ENCODE measurements at regions not wholly inside any gene's neighbourhood (a gene's known extent, or its start where the extent isn't known, plus 50 kb on each side); places are given as distances from the start of the nearest gene placed in this dataset.

DNA sequence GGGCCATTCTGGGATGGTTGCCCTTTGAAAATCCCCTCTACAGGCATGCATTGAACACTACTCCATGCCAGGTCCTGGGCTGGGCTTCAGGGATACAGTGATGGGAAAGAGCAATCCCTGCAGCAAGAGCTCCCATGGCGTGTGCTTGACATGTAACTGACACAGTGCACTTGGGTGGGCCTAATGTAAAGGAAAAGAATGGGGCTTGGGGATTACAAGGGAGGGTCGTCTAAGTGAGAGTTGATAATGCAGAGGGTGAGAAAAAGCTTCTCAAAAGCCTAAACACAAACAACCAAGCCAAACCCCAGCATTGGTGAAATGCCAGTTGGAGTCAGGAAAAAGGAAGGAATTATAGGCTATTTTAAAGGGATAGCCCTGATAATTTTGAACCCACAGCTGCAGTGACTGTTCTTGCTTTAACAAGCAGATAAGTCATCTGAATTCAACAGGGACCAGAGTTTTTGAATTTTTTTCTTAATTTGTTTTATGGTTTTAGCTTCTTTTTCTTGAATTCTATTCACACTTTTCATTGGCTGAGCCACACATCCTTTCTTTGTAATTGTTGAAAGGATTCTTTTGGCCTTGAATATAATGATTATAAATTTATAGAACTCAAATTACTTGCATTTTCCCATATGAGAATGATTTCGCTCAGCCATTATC is 308.7 kb downstream of the LPIN1 start:
- H3K9ac ChIP-seq (replicated peaks; ENCODE audit: extremely low read depth, insufficient read depth, low read length): no peak overlapping the region
- no peak overlapping the region for H2AFZ ChIP-seq (ENCODE audit: low read depth, low read length)
- POLR2A ChIA-PET: no interaction called here
- no peaks in the 10 kb centered on the region for H3K27me3 ChIP-seq (ENCODE audit: control insufficient read depth in 2 of 2, insufficient read depth in 2 of 2, low read length in 2 of 2)
- H3K36me3 ChIP-seq (ENCODE audit: control insufficient read depth in 2 of 2, extremely low read depth in 1 of 2, insufficient read depth in 2 of 2, low read length in 2 of 2): no peaks in the 10 kb centered on the region
- H3K79me2 ChIP-seq (ENCODE audit: control insufficient read depth, insufficient read depth, low read length): no peaks in the 10 kb centered on the region
- no peaks in the 10 kb centered on the region for H3K9me1 ChIP-seq (replicated peaks; ENCODE audit: control insufficient read depth, extremely low read depth, insufficient read depth, low read length)
- no peak overlapping the region for H3K4me2 ChIP-seq (ENCODE audit: insufficient read depth, low read length)
- H4K20me1 ChIP-seq (replicated peaks; ENCODE audit: control insufficient read depth, extremely low read depth, insufficient read depth, low read length): no peaks in the 10 kb centered on the region
- H3K27ac ChIP-seq (ENCODE audit: insufficient read depth, low read depth, low read length): no peak overlapping the region
- H3K9me3 ChIP-seq (replicated peaks; ENCODE audit: control insufficient read depth, insufficient read depth, low read length): no peaks in the 10 kb centered on the region
- H3K4me3 ChIP-seq (replicated peaks in 1 of 3; ENCODE audit: insufficient read depth in 1 of 3, low read depth in 1 of 3, low read length in 3 of 3): no peak overlapping the region
- DNase-seq (ENCODE audit: low read depth, low spot score) (no peak), FAIRE-seq (no peak)
- intact Hi-C loops (cut with micrococcal nuclease) (no loop called here), dilution Hi-C loops (cut with MboI; ENCODE audit: extremely low pct_ligation_motif_present, low sequenced_read_pairs) (no loop called here)
- H3K4me1 ChIP-seq (ENCODE audit: control insufficient read depth, extremely low read depth, insufficient read depth, low read length): no peaks in the 10 kb centered on the region
- TF ChIP-seq MYC (IDR thresholded peaks at IDR 0.05; ENCODE audit: low read depth, low read length): no peak
- no peak for TF ChIP-seq JUN (IDR thresholded peaks at IDR 0.05; ENCODE audit: borderline replicate concordance, insufficient read depth, insufficient read length, low read depth)
- no peak for TF ChIP-seq POLR2AphosphoS5 (IDR thresholded peaks at IDR 0.05; ENCODE audit: insufficient read depth, low read depth, low read length)
- TF ChIP-seq, protein P1, sequence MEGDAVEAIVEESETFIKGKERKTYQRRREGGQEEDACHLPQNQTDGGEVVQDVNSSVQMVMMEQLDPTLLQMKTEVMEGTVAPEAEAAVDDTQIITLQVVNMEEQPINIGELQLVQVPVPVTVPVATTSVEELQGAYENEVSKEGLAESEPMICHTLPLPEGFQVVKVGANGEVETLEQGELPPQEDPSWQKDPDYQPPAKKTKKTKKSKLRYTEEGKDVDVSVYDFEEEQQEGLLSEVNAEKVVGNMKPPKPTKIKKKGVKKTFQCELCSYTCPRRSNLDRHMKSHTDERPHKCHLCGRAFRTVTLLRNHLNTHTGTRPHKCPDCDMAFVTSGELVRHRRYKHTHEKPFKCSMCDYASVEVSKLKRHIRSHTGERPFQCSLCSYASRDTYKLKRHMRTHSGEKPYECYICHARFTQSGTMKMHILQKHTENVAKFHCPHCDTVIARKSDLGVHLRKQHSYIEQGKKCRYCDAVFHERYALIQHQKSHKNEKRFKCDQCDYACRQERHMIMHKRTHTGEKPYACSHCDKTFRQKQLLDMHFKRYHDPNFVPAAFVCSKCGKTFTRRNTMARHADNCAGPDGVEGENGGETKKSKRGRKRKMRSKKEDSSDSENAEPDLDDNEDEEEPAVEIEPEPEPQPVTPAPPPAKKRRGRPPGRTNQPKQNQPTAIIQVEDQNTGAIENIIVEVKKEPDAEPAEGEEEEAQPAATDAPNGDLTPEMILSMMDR (IDR thresholded peaks at IDR 0.05; ENCODE audit: extremely low read depth in 1 of 2, insufficient read depth in 1 of 2, low read depth in 1 of 2, low read length in 2 of 2): no peak
- TF ChIP-seq FOS (IDR thresholded peaks at IDR 0.05; ENCODE audit: borderline replicate concordance, insufficient read depth, low read length): no peak
- TF ChIP-seq GATA2 (IDR thresholded peaks at IDR 0.05; ENCODE audit: insufficient read depth, insufficient read length, low read depth, low read length): no peak
- no peak for TF ChIP-seq POLR2A (IDR thresholded peaks at IDR 0.05; ENCODE audit: low read depth, low read length)
- no TSS peak for BruUV-seq (replicated peaks)
- CTCF ChIA-PET: interaction anchor here (1.0 to 1.6 kb wide), 5 partner anchors 20 to 952 kb away, joined by 3 to 5 read pairs (median 4); partner anchors contain the start of gene TRIB2

Measured in endothelial cell of umbilical vein (primary cell).